HL-60 (cell line): ENCODE measurements at regions not wholly inside any gene's neighbourhood (a gene's known extent, or its start where the extent isn't known, plus 50 kb on each side); places are given as distances from the start of the nearest gene placed in this dataset.

ENCODE experiments used
- CTCF ChIP-seq: IDR thresholded peaks from one replicate; pipeline ENCODE4 v1.5.1; 2011; ENCODE audit warnings: low read length, control low read depth, inconsistent platforms; ENCODE audit not compliant: insufficient read depth
- GABPA ChIP-seq: IDR thresholded peaks from 2 replicates; pipeline ENCODE4 v1.6.1; 2012; ENCODE audit warnings: low read depth
- POLR2AphosphoS5 ChIP-seq: IDR thresholded peaks from 2 replicates; pipeline ENCODE4 v1.6.1; 2012; ENCODE audit warnings: low read depth
- REST ChIP-seq: IDR thresholded peaks from 2 replicates; pipeline ENCODE4 v1.6.1; 2012; ENCODE audit warnings: low read depth; ENCODE audit not compliant: insufficient replicate concordance

GRCh38 chr9:86773422-86773945 is 173.8 kb downstream of the GAS1 start:
- TF ChIP-seq CTCF: no peak
- TF ChIP-seq GABPA: no peak
- TF ChIP-seq POLR2AphosphoS5: no peak
- TF ChIP-seq REST: no peak
